Glutamatergic neuron (in vitro differentiated cells): ENCODE measurements at regions not wholly inside any gene's neighbourhood (a gene's known extent, or its start where the extent isn't known, plus 50 kb on each side); places are given as distances from the start of the nearest gene placed in this dataset.

Experiments
- DNase-seq: peaks from one replicate; pipeline ENCODE4 v3.0.0; 2022
- H3K27ac Mint-ChIP-seq: one replicate; pipeline ENCODE4 v1.8.0; 2020; ENCODE audit warnings: mild to moderate bottlenecking, mixed read lengths, inconsistent platforms; ENCODE audit not compliant: unreplicated experiment
- H3K27me3 Mint-ChIP-seq: one replicate; pipeline ENCODE4 v1.8.0; 2020; ENCODE audit warnings: mild to moderate bottlenecking, moderate library complexity, mixed read lengths, inconsistent platforms; ENCODE audit not compliant: unreplicated experiment
- H3K36me3 Mint-ChIP-seq: one replicate; pipeline ENCODE4 v1.8.0; 2020; ENCODE audit warnings: mild to moderate bottlenecking, mixed read lengths, inconsistent platforms; ENCODE audit not compliant: unreplicated experiment
- H3K4me1 Mint-ChIP-seq: one replicate; pipeline ENCODE4 v1.8.0; 2020; ENCODE audit warnings: mild to moderate bottlenecking, low read depth, mixed read lengths, inconsistent platforms; ENCODE audit not compliant: unreplicated experiment
- H3K4me3 Mint-ChIP-seq: one replicate; pipeline ENCODE4 v1.8.0; 2020; ENCODE audit warnings: mild to moderate bottlenecking, mixed read lengths, inconsistent platforms; ENCODE audit not compliant: unreplicated experiment
- H3K9me3 Mint-ChIP-seq: one replicate; pipeline ENCODE4 v1.8.0; 2020; ENCODE audit warnings: mild to moderate bottlenecking, moderate library complexity, mixed read lengths, inconsistent platforms; ENCODE audit not compliant: unreplicated experiment
- CTCF ChIP-seq: fragments of 200-600 bp; sonication (generic); IDR thresholded peaks from one replicate; pipeline ENCODE4 v1.5.0; 2021; ENCODE audit not compliant: partially characterized antibody, unreplicated experiment

- H3K36me3 Mint-ChIP-seq: no peaks in the 10 kb centered on the region
- no peak overlapping the region for H3K4me3 Mint-ChIP-seq
- no peak overlapping the region for H3K27ac Mint-ChIP-seq
- TF ChIP-seq CTCF: no peak
- DNase-seq: no peak
- H3K27me3 Mint-ChIP-seq: peaks cover 5% of the 10 kb centered on the region
- no peaks in the 10 kb centered on the region for H3K4me1 Mint-ChIP-seq
- H3K9me3 Mint-ChIP-seq: peaks cover 2% of the 10 kb centered on the region
Observed at GRCh38 chr14:95818581-95818980, 58.1 kb upstream of the TUNAR start.

GRCh38 chr14:95817271-95817670 is 59.4 kb upstream of the TUNAR start:
- Mint-ChIP-seq H3K36me3 (no peaks in the 10 kb centered on the region), H3K9me3 (peaks cover 2% of the 10 kb centered on the region), H3K27ac (no peak overlapping the region), H3K4me1 (no peaks in the 10 kb centered on the region), H3K4me3 (no peak overlapping the region), H3K27me3 (peaks cover 5% of the 10 kb centered on the region)
- no peak for DNase-seq
- TF ChIP-seq CTCF: no peak

GRCh38 chr14:95816539-95816938 is 60.1 kb upstream of the TUNAR start:
- H3K36me3 Mint-ChIP-seq: no peaks in the 10 kb centered on the region
- H3K27me3 Mint-ChIP-seq: peaks cover 5% of the 10 kb centered on the region
- H3K4me3 Mint-ChIP-seq: no peak overlapping the region
- H3K27ac Mint-ChIP-seq: no peak overlapping the region
- no peak for DNase-seq
- H3K9me3 Mint-ChIP-seq: peaks cover 2% of the 10 kb centered on the region
- no peaks in the 10 kb centered on the region for H3K4me1 Mint-ChIP-seq
- TF ChIP-seq CTCF: no peak

- no peaks in the 10 kb centered on the region for H3K36me3 Mint-ChIP-seq
- no peaks in the 10 kb centered on the region for H3K4me1 Mint-ChIP-seq
- no peak for TF ChIP-seq CTCF
- H3K27ac Mint-ChIP-seq: no peak overlapping the region
- peaks cover 2% of the 10 kb centered on the region for H3K9me3 Mint-ChIP-seq
- no peak for DNase-seq
- H3K4me3 Mint-ChIP-seq: no peak overlapping the region
- peaks cover 5% of the 10 kb centered on the region for H3K27me3 Mint-ChIP-seq
Observed at GRCh38 chr14:95815226-95815690, 61.4 kb upstream of the TUNAR start.

- peaks cover 5% of the 10 kb centered on the region for H3K27me3 Mint-ChIP-seq
- H3K4me1 Mint-ChIP-seq: no peaks in the 10 kb centered on the region
- H3K9me3 Mint-ChIP-seq: peaks cover 4% of the 10 kb centered on the region
- DNase-seq: no peak
- no peaks in the 10 kb centered on the region for H3K36me3 Mint-ChIP-seq
- H3K4me3 Mint-ChIP-seq: no peak overlapping the region
- no peak overlapping the region for H3K27ac Mint-ChIP-seq
- no peak for TF ChIP-seq CTCF
Observed at GRCh38 chr14:95814363-95815225, 62.0 kb upstream of the TUNAR start.
